Activated CD4-positive, alpha-beta T cell treated with anti-CD3 and anti-CD28 coated beads, Interleukin-2, amount 50 U/mL, for 16 hours (primary cell): ENCODE measurements at regions not wholly inside any gene's neighbourhood (a gene's known extent, or its start where the extent isn't known, plus 50 kb on each side); places are given as distances from the start of the nearest gene placed in this dataset.
"Not testable (repeated sequence)": the region's sequence is repeated elsewhere in the genome, so short reads cannot be mapped to it uniquely, and the experiment has no call there.

Experiments used
- DNase-seq: peaks from one replicate; pipeline ENCODE4 v3.0.0-alpha.2; 2020

DNA sequence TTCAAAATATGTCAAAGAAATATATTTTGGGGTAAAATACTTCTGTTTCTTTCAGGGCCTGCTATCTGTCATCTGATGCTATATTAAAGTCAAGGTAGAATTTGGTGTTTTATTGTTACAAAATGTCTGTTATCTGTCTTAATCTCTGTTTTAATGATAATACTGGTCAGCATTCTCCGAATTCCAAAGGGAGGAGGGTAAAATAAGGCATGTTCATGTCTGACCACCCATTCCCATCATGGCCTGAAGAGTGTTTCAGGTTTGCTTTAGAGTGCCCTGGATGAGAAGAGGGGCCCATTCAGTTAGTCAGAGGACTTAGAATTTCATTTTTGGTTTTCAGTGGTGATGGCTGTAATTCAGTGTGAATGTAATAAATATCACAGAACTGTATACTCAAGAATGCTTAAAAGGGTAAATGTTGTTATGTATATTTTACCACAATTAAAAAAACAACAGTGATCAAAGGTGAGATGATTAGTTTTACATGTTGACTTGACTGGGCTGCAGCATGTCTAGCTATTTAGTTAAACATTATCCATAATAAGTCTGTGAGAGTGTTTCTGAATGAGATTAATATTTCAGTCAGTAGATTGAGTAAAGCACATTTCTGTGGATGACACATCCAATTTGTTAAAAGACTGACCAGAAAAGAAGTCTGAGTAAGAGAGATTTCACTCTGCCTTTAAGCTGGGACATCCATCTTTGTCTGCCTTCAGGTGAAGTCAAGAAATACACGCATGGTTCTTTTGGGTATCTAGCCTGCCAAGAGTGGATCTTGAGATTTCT, 467.9 kb upstream of the SYT4 start:
- DNase-seq: no peak

DNA sequence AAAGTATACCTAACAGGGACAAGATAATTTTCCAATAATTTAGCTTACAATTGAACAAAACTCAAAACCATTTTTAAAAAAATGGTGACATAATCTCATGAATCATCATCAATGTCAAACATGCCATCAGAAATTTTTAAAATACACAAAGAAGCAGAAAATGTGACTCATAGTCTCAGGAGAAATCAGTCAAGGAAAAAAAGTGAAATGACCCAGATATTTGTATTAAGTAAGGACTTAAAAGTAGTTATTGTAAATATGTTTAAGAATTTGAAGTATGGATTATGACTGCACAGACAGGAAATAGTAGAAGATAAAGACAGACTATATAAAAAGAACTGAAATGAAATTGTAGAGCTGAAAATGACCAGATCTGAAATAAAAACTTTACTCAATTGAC, 473.9 kb upstream of the SYT4 start:
- no peak for DNase-seq

GRCh38 chr18:43751835-43752234, 474.5 kb upstream of the SYT4 start:
- DNase-seq: no peak

- DNase-seq: no peak
Measured at GRCh38 chr18:43757273-43757672, 480.0 kb upstream of the SYT4 start.

DNA sequence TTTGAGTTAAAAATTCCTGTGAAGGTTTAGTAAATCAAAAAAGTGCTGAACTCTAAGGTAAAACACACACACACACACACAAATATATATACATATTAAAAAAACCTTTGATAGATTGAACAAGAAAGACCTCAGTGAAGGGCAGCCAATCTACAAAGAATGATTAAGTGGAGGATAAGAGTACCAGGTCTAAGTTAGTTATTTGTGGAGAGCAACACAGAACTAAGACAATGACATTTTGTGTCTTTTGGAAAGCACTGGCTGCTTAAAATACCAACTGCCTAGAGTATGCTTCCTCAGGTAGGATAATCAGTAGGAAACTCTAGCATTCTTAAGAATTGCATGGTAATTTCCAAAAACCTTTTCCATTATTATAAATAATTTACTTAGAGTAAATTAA, 481.4 kb upstream of the SYT4 start:
- DNase-seq: no peak

GRCh38 chr18:43760010-43760409, 482.7 kb upstream of the SYT4 start:
- no peak for DNase-seq

GRCh38 chr18:43772907-43773306, 495.6 kb upstream of the SYT4 start:
- DNase-seq: no peak

- DNase-seq: no peak
Measured at GRCh38 chr18:43774497-43774896, 497.2 kb upstream of the SYT4 start.

- no peak for DNase-seq
Measured at GRCh38 chr18:43775591-43775990, 498.3 kb upstream of the SYT4 start.

DNA sequence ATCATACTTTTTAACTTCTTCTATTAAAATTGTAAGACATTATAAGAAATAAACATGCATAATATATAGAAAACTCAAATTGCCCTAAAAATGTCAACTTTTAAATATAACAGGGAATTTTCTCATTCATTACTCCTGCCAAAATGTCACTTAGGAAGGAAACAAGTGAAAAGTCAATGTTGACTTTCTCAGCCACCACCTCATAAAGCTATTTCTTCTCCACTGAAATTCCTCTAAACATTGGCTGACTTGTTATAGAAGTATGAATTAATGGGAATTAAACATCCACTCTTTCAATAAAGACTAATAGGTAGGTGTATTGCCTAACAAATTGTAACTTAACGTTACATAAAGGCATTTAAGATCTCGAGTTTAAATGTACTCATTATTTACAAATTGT, 499.7 kb upstream of the SYT4 start:
- no peak for DNase-seq

DNA sequence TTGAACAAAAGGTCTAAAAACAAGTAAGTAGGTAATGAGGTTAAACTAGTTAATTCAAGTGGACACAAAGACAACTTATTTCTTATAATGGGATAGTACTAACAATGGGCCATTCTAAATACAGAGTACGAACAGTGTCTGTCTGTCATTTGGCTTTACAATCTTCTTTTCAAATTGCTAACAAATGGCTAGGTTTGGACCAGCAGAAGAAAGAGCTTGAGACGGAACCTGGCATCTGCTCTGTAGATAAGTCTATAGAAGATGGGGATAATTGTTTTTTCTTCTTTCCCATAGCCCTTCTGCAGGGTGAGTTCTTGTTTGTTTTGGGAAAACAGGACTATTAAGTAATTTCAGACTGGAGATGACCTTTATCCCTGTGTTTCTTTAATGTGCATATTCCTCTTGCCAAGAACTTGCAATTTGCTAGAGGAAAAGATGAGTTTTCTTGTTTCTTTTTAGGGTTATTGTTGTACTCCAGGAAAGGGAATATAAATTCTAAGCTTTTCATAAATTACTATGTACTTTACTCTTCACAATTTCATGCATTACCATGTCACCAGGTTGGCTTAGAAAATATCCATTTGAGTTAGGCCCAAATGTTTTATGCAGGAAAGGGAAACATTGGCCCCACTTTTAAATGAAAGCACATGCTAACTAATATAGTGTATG, 500.5 kb upstream of the SYT4 start:
- no peak for DNase-seq

- DNase-seq: no peak
Measured at GRCh38 chr18:43780782-43781340, 503.6 kb upstream of the SYT4 start.

- no peak for DNase-seq
Measured at GRCh38 chr18:43785158-43785557, 507.9 kb upstream of the SYT4 start.

GRCh38 chr18:43786893-43787292, 509.6 kb upstream of the SYT4 start:
- no peak for DNase-seq

GRCh38 chr18:43787721-43788120, 510.4 kb upstream of the SYT4 start:
- DNase-seq: not testable (repeated sequence)

DNA sequence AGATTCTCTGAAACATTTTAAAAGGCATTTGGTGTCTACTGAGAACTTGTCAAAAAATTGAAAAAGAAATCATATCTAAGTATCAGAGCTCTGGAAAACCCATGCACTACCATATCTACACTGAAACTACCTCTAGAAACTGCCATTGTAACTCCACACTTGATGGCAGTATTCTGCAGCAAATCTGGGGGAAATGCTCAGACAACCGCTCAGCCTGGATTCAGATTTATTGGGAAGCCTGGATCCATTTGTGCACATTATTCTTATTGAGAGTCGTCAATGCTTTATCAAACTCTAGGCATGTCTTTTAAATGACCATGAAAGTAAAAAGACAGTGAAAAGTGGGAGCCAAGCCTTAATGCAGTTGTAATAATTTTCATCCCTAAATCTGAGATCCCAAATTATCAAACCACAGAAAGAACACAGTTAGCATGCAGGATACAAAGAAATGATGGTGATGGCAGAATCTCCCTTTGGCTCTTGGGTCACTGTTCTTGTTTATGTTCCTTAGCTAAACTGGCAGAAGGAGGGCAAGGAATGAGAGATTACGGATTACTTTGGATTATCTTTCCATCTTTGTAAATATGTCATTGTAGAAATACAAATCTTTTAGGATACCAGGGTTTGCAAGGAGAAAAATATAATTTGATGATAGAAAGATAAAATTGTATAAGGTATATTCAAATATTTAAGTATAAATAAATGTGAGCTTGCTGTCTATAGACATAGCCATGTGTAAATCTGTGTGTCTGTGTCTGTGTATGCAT, 512.1 kb upstream of the SYT4 start:
- no peak for DNase-seq

DNA sequence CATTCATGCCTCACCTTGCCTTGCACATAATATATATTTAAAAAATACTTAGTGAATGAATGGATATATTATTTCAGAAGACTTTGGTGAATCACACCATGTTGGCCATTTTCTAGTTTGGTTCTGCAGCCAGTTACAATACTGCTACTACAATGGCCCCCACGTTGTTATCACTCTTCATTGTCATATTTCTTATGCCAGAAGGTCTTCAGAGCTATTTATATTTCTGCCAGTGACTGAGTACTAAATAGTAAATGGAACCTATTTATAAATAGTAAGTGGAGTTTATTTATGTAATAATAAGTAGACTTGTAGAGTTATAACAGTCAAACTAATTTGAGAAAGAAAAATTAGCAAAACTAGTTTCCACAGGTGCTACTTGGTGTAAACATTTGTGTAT, 516.6 kb upstream of the SYT4 start:
- no peak for DNase-seq

- DNase-seq: no peak
Measured at GRCh38 chr18:43794363-43794762, 517.1 kb upstream of the SYT4 start.

DNA sequence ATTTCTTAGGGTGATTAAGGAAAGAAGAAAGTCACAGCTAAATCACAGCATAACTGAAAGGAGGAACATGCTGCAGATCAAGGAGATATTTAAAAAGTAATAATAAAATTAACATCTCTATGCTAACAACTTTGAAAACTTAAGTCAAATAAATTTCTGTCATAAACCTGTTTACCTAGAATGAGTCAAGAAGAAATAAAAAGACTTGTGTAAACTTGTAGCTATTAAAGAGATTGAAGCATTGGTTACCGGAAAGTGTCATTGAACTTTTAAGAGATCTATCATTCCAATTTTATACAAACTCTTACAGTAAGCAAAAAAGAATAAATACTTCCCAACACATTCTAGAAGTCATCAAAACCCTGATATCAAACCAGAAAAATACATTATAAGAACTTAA, 520.1 kb upstream of the SYT4 start:
- DNase-seq: no peak

- no peak for DNase-seq
Measured at GRCh38 chr18:43800584-43800983, 523.3 kb upstream of the SYT4 start.

DNA sequence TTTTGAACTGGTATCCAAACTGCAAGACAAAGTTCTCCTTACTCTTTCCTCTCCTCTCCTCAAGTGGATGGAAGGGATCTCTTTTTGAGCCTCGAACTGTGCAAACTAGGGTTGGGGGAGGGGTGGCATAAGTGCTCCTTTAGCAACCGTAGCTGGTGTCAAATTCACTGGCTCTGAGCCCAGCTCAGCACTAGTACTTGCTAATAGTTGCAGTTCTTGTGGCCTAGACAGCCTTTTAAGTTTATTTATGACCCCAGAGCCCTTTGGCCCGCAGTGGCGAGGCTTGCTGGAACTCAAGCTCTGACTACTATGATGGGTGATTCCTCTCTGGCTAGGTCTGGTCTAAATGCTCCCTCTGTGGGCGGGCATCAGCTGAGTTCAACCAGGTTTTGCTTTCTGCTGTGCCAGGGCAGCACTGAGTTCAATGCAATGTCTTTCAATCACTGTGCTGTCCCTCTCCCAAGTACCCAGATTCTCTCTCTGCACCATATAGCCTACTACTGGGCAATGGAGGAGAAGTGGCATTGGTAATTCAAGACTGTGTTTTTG, 528.4 kb upstream of the SYT4 start:
- no peak for DNase-seq

- DNase-seq: no peak
Measured at GRCh38 chr18:43812627-43813026, 535.3 kb upstream of the SYT4 start.

GRCh38 chr18:43819397-43819796, 542.1 kb upstream of the SYT4 start:
- DNase-seq: no peak
